ENCODE measurements at regions not wholly inside any gene's neighbourhood (a gene's known extent, or its start where the extent isn't known, plus 50 kb on each side); places are given as distances from the start of the nearest gene placed in this dataset.

- DNase-seq (ENCODE audit: low read depth): no peak
- no peak overlapping the region for H3K4me3 ChIP-seq (replicated peaks; ENCODE audit: low read depth, low read length)
Measured at GRCh38 chr13:21984156-21984555, 313.3 kb downstream of the FGF9 start.

DNA sequence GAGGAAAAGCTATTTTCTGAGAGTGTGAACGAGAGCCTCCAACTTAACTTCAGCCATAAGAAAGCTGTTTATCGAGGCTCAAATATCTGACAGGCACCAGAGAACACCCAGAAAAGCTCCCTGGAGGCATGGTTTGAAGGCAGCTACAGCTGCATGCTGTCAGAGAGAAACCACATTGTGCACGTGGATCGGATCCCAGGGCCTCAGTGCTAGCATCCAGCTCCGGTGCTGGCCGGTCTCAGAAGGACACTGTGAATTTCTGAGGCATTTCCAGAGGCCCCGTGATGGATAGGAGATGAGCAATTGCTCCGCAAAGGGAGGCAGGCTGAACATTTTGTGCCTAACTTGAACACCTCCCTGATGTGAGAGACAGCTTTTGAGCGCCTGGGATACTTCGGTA, 315.7 kb downstream of the FGF9 start:
- no peak for TF ChIP-seq CTCF (IDR thresholded peaks at IDR 0.05; ENCODE audit: low read length, missing control alignments)
- H3K4me3 ChIP-seq (replicated peaks; ENCODE audit: low read depth, low read length): no peak overlapping the region
- DNase-seq (ENCODE audit: low read depth): no peak

More at GRCh38 chr13:21984156-21984555, 313.3 kb downstream of the FGF9 start:
- no peak for TF ChIP-seq CTCF (IDR thresholded peaks at IDR 0.05; ENCODE audit: low read length, missing control alignments)

GRCh38 chr13:21987793-21988192, 316.9 kb downstream of the FGF9 start:
- DNase-seq (ENCODE audit: low read depth): no peak
- no peak overlapping the region for H3K4me3 ChIP-seq (replicated peaks; ENCODE audit: low read depth, low read length)
- no peak for TF ChIP-seq CTCF (IDR thresholded peaks at IDR 0.05; ENCODE audit: low read length, missing control alignments)

GRCh38 chr13:21988624-21989023, 317.8 kb downstream of the FGF9 start:
- no peak for TF ChIP-seq CTCF (IDR thresholded peaks at IDR 0.05; ENCODE audit: low read length, missing control alignments)
- DNase-seq (ENCODE audit: low read depth): no peak

GRCh38 chr13:21996049-21996448, 325.2 kb downstream of the FGF9 start:
- H3K4me3 ChIP-seq (replicated peaks; ENCODE audit: low read depth, low read length): no peak overlapping the region
- no peak for TF ChIP-seq CTCF (IDR thresholded peaks at IDR 0.05; ENCODE audit: low read length, missing control alignments)
- no peak for DNase-seq (ENCODE audit: low read depth)

More at GRCh38 chr13:21988624-21989023, 317.8 kb downstream of the FGF9 start:
- no peak overlapping the region for H3K4me3 ChIP-seq (replicated peaks; ENCODE audit: low read depth, low read length)

DNA sequence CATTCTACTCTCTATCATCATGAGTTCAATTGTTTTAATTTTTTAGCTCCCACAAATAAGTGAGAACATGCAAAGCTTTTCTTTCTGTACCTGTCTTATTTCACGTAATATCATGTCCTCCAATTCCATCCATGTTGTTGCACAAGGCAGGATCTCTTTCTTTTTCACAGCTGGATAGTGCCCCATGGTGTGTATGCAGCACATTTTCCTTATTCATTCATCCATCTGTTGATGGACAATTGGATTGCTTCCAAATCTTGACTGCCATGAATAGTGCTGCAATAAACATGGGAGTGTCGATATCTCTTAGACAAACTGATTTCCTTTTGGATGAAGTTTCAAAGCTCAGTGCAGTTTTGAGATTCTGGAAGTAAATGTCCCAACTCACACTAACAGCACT, 326.9 kb downstream of the FGF9 start:
- TF ChIP-seq CTCF (IDR thresholded peaks at IDR 0.05; ENCODE audit: low read length, missing control alignments): no peak
- DNase-seq (ENCODE audit: low read depth): no peak
- H3K4me3 ChIP-seq (replicated peaks; ENCODE audit: low read depth, low read length): no peak overlapping the region

- H3K4me3 ChIP-seq (replicated peaks; ENCODE audit: low read depth, low read length): no peak overlapping the region
- TF ChIP-seq CTCF (IDR thresholded peaks at IDR 0.05; ENCODE audit: low read length, missing control alignments): no peak
- no peak for DNase-seq (ENCODE audit: low read depth)
Measured at GRCh38 chr13:21998279-21998990, 327.6 kb downstream of the FGF9 start.
